ENCODE measurements at regions not wholly inside any gene's neighbourhood (a gene's known extent, or its start where the extent isn't known, plus 50 kb on each side); places are given as distances from the start of the nearest gene placed in this dataset.

DNA sequence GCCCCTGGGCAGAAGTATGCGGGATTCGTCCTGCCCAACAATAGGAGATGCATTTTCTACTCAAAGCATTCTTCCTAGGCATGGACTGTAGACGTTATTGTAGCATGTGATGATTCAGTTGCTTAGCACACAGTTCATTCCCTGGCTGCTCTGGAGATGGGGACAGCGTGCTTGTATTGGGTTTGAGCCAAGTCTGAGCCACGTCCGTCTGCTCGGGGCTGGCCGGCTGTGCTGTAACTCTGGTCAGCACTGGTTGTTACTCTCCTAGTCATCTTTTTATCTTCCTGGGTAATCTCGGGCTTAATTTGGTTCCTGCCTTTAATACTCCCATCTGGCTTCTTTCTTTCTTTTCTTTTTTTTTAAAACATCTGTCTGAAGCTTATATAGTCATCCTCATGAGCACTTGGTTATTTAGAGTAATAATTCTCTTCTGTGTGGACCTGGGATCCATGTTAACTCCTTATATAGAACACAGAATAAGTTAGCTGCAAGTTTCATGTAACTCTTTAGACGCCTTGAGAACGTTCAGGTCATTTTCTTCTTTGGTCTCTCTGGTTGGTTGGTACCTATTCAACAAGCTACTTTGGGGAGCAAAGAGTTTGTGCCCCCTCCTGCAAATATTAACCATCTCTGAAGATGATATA, 118.8 kb upstream of the RPS23 start:
- no peak for ATAC-seq
- DNase-seq, result no peak

GRCh38 chr5:82396396-82396795, 118.2 kb upstream of the RPS23 start:
- no peak for DNase-seq

DNA sequence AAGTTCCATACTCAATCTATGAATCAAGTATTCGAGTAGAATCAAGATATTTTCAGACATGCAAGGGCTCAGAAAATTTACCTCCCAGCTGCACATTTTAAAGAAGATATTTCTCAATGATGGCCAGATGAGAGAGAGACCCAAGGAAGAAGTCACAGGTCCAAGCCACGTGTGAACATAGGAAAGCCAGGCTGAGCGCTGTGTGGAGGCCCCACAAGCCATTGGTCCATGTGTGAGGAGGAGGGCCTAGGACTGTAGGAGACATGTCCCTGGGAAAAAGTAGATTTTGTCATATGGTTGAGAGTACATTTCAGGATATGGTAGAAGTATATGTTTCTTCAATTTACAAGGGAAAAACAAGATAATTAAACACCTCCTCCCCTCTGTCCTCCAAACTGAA, 115.8 kb upstream of the RPS23 start:
- ATAC-seq (no peak), DNase-seq (no peak)

More at GRCh38 chr5:82396396-82396795, 118.2 kb upstream of the RPS23 start:
- ATAC-seq, result no peak

DNA sequence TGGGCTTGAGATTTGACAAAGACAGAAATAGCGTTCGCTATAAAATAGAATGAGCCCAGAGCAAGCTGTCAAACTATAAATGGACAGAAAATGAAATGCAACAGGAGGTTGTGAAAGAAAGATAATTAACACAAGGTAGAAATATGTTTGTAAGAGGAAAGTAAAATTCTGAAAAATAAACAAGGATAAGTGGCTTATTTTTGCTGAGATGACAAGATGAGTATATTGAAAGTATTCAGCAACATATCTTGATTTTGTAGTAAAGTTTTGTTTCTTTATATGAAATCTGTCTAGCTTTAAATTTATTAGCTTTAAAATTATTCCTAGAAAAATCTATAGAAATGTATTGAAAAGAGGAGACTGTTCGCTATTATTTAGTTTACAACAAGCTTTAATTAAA, 111.9 kb upstream of the RPS23 start:
- DNase-seq (no peak), ATAC-seq (no peak)

GRCh38 chr5:82389347-82389746, 111.2 kb upstream of the RPS23 start:
- no peak for ATAC-seq
- DNase-seq, result no peak

- no peak for ATAC-seq
- DNase-seq, result no peak
These were observed 110.0 kb upstream of the RPS23 start for GRCh38 chr5:82388181-82388580.

- ATAC-seq (no peak), DNase-seq (no peak)
These were observed 109.6 kb upstream of the RPS23 start for GRCh38 chr5:82387819-82388166.

DNA sequence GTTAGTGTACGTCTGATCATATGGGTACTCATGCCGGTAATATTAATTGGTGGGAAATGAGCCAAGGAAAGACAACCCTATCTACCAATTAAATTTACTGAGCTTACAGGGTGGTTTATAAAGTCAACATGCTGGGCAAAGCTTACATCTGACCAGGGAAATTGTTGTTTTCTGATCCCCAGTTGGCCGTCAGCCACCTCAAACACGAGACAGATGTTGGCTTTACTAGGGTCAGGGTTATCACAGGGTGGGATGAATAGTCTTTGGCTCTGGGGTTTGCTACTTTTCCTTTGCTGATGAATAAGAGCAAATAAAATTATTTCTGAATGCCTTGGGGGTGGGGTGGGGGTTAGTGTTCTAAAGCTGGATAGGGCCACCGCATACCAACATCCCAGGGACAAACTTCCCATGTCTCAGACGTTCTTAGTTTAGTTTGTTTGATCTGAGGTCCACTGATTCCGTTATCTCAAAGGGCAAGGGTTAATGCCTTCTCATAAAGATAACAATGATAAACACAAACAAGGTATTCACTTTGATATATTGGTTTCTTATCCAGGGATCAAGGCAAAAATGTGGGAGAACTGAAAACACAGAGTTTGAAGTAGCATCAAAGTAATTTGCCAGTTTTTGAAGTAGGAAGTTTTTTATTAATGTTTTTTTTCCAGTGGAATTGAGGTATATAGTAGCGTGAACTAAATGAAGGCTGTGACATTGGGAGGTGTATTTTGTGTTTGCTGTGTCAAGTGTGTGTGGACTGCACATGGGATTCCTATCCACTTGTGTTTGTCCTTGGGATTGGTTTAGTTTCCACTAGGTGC, 109.1 kb upstream of the RPS23 start:
- ATAC-seq (no peak), DNase-seq (no peak)

DNA sequence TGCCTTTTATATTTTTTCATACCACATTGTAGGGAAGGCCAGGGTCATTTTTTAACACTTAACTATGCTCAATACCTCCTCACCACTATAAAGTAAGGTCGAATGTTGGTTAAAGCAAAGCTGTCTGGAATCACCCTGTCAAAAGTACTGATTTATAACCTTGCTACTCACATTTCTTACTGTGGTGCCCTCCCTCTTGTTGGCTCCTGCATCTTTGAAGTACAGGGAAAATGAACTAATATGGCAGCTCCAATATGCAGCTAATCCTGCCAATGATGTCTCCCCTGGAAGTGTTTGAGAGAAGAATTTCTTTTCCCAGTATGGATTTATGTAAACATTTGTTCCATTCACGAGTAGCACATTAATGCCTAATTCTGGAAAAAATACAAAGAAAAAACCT, 108.4 kb upstream of the RPS23 start:
- ATAC-seq (no peak), DNase-seq (no peak)

GRCh38 chr5:82384034-82384750, 106.0 kb upstream of the RPS23 start:
- ATAC-seq (no peak), DNase-seq (no peak)

GRCh38 chr5:82381591-82381990, 103.4 kb upstream of the RPS23 start:
- no peak for ATAC-seq

GRCh38 chr5:82376307-82376706, 98.2 kb upstream of the RPS23 start:
- ATAC-seq, result no peak
- no peak for DNase-seq

More at GRCh38 chr5:82381591-82381990, 103.4 kb upstream of the RPS23 start:
- DNase-seq, result no peak

DNA sequence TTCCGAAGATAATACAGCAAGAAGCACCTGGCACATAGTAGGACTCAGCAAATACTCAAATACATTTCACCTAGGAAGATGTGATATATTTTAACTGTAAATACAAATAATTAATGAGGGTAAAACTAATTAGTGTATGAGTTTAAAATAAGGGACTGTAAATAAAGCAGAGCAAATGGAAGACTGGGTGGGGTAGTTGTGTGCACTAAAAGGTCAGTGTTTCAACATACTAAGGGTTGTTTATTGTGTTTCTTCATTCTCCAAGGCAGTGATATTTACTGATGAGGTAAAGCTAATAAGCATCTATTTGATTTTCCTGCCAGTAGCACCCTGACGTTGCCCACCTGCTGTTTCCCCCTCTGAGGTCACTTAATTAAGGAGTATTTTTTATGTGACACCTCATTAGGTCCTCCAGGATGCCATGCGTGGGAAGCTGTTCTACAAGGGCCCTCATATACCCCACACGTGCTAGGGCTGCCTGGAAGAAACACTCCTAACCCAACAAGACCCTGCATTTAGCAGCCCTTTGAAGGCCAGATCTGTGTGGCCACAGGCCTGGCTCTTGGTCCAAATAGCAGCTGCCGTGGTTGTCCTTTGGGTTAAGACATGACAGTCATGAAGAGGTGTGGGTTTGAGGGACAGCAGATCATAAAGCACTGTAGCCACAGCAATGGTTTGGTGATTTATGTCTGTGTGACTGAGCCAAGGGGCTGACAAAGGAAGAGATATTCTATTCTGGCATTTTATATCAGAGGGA, 97.5 kb upstream of the RPS23 start:
- no peak for ATAC-seq
- no peak for DNase-seq

- ATAC-seq (no peak), DNase-seq (no peak)
These were observed 96.5 kb upstream of the RPS23 start for GRCh38 chr5:82374637-82375036.

GRCh38 chr5:82367930-82368329, 89.8 kb upstream of the RPS23 start:
- ATAC-seq, result no peak
- no peak for DNase-seq

- ATAC-seq (peak; percentile 96), DNase-seq (peak; percentile 42)
These were observed 87.6 kb upstream of the RPS23 start for GRCh38 chr5:82365744-82366228.

DNA sequence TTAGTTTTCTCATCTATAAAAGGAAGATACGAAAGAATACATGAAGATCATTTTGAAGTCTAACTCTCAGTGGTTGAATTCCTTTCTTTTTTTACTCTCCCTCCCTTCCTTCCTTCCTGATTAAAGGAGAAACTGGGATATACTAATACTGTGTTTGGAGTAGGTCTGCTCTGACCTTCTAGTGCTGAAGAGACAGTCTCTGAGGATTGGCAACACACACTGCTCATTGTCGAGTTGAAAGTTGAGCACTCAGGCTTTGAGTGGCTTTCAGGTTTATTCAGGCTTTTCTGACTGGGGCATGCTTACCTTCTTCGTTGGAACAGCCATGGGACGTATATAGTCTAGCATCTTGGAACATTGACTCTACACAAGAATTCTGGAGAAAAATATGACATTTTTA, 86.9 kb upstream of the RPS23 start:
- DNase-seq, result no peak
- ATAC-seq, result no peak

GRCh38 chr5:82364497-82364896, 86.3 kb upstream of the RPS23 start:
- DNase-seq, result no peak

GRCh38 chr5:82363524-82363923, 85.4 kb upstream of the RPS23 start:
- ATAC-seq (no peak), DNase-seq (no peak)

More at GRCh38 chr5:82364497-82364896, 86.3 kb upstream of the RPS23 start:
- ATAC-seq, result no peak

DNA sequence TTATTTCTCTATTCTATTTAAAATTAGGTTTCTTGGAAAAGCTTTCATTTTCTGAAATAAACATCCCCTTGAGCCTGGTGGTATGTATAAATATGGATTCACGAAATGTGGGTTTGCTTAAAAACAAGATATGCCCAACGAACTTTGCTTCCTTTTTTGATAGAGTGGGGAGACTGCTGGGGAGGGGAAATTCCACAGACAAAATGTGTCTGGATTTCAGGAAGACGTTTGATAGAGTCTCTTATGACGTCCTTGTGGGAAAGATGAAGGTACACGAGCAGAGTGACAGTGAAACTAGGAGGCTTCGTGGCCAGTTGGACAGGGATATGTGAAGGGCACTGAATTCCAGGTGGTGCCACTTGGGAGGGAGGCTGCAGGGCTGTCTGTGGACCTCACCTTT, 84.5 kb upstream of the RPS23 start:
- DNase-seq (no peak), ATAC-seq (no peak)

DNA sequence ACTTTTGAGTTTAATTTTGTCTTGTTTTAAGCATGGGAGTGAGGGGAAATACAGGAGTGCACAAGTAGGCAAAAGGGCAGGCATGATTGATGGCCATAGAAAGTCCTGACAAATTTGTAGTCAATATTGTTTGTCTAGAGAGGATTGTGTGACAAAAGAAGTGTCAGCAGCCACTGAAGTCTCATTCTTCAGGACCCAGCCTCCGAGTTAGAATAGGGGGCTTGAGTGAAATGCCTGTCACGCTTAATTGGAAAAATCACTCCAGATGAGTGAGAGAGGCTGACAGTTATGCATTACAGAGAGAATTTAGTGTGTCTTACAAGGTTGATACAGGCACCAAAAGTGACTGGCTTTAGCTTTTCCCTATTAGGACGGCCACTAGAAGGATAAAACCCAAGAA, 81.9 kb upstream of the RPS23 start:
- DNase-seq, result no peak
- ATAC-seq, result no peak

GRCh38 chr5:82359272-82359671, 81.1 kb upstream of the RPS23 start:
- DNase-seq (no peak), ATAC-seq (no peak)
